OCI-LY1 (cell line): ENCODE measurements at regions not wholly inside any gene's neighbourhood (a gene's known extent, or its start where the extent isn't known, plus 50 kb on each side); places are given as distances from the start of the nearest gene placed in this dataset.

ENCODE experiments used
- H2AFZ ChIP-seq: fragments of 200-600 bp; sonication (generic), shearing (Covaris generic); 2 replicates; pipeline ENCODE4 v1.6.0; 2014; ENCODE audit warnings: antibody characterized with exemption, mild to moderate bottlenecking, low read length
- H3F3A ChIP-seq: fragments of 200-600 bp; sonication (generic), shearing (Covaris generic); 2 replicates; pipeline ENCODE4 v1.6.0; 2014; ENCODE audit warnings: mild to moderate bottlenecking, antibody characterized with exemption, low read length, moderate library complexity; ENCODE audit not compliant: insufficient read depth
- H3K27ac ChIP-seq: fragments of 200-600 bp; sonication (generic); 2 replicates; pipeline ENCODE4 v1.5.1; 2014; ENCODE audit warnings: low read length, mixed run types, mild to moderate bottlenecking, low read depth; ENCODE audit not compliant: poor library complexity, severe bottlenecking
- H3K27me3 ChIP-seq: fragments of 200-600 bp; sonication (generic); 2 replicates; pipeline ENCODE4 v1.6.0; 2014; ENCODE audit warnings: antibody characterized with exemption, mild to moderate bottlenecking, low read length, moderate library complexity; ENCODE audit not compliant: insufficient read depth
- H3K36me3 ChIP-seq: fragments of 200-600 bp; sonication (generic); 2 replicates; pipeline ENCODE4 v1.6.1; 2014; ENCODE audit warnings: mild to moderate bottlenecking, antibody characterized with exemption, low read length, moderate library complexity, mixed read lengths; ENCODE audit not compliant: insufficient read depth
- H3K4me1 ChIP-seq: fragments of 200-600 bp; sonication (generic); 2 replicates; pipeline ENCODE4 v1.5.1; 2014; ENCODE audit warnings: mild to moderate bottlenecking, low read length, moderate library complexity; ENCODE audit not compliant: insufficient read depth, severe bottlenecking
- H3K4me2 ChIP-seq: fragments of 200-600 bp; sonication (generic), shearing (Covaris generic); 2 replicates; pipeline ENCODE4 v1.6.1; 2014; ENCODE audit warnings: low read length
- H3K4me3 ChIP-seq: fragments of 200-600 bp; sonication (generic); 2 replicates; pipeline ENCODE4 v1.5.1; 2014; ENCODE audit warnings: low read length, low read depth, mild to moderate bottlenecking, mixed read lengths; ENCODE audit not compliant: poor library complexity, severe bottlenecking
- H3K79me2 ChIP-seq: fragments of 200-600 bp; shearing (Covaris generic); 2 replicates; pipeline ENCODE4 v1.6.1; 2016; ENCODE audit warnings: mixed run types, low read length, mixed read lengths; ENCODE audit not compliant: insufficient read depth
- H3K9ac ChIP-seq: fragments of 200-600 bp; sonication (generic), shearing (Covaris generic); 2 replicates; pipeline ENCODE4 v1.6.1; 2014; ENCODE audit warnings: mild to moderate bottlenecking, low read length, mixed read lengths
- H3K9me2 ChIP-seq: fragments of 200-600 bp; sonication (generic), shearing (Covaris generic); 2 replicates; pipeline ENCODE4 v1.6.1; 2014; ENCODE audit warnings: low read depth, mild to moderate bottlenecking, low read length, mixed read lengths
- H3K9me3 ChIP-seq: fragments of 200-600 bp; shearing (Covaris generic); 2 replicates; pipeline ENCODE4 v1.6.1; 2014; ENCODE audit warnings: low read length, mixed read lengths
- H4K20me1 ChIP-seq: fragments of 200-600 bp; sonication (generic), shearing (Covaris generic); 2 replicates; pipeline ENCODE4 v1.6.0; 2016; ENCODE audit warnings: mild to moderate bottlenecking, low read length; ENCODE audit not compliant: insufficient read depth
- EZH2 ChIP-seq: fragments of 200-600 bp; sonication (generic), shearing (Covaris generic); IDR thresholded peaks from 2 replicates; pipeline ENCODE4 v1.8.0; 2017; ENCODE audit warnings: borderline replicate concordance, mixed run types, mild to moderate bottlenecking, antibody characterized with exemption, low read length, moderate library complexity, mixed read lengths
- TF ChIP-seq, protein P1 (sequence below): fragments of 200-600 bp; sonication (generic), shearing (Covaris generic); IDR thresholded peaks from 2 replicates; pipeline ENCODE4 v1.5.1; 2017; ENCODE audit warnings: mild to moderate bottlenecking, antibody characterized with exemption, low read length, moderate library complexity, mixed read lengths

DNA sequence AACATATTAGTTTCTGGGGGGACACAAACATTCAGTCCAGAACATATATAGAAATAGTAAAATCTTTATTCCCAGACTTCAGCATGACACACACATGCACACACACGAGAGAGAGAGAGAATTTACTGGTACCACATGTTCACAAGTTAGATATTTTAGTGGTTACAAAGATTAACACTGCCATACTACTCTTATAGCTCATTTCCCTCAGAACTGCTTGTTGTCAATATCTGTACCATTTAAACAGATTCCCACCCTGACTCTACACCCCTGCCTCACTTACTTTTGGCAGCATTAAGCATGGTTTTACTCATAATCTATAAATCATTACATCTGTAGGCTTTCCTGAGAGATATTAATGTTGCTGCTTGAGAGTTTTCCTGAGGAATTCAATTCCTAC, 524.7 kb upstream of the HTR2A start:
- Histone ChIP-seq H3K79me2 (no peaks in the 10 kb centered on the region), H2AFZ (no peak overlapping the region), H3F3A (no peaks in the 10 kb centered on the region), H3K9ac (no peak overlapping the region), H3K4me3 (no peak overlapping the region), H3K27ac (no peak overlapping the region), H3K4me2 (no peak overlapping the region), H3K9me3 (no peaks in the 10 kb centered on the region), H3K4me1 (no peaks in the 10 kb centered on the region), H4K20me1 (no peaks in the 10 kb centered on the region), H3K9me2 (no peaks in the 10 kb centered on the region), H3K36me3 (no peaks in the 10 kb centered on the region), H3K27me3 (no peaks in the 10 kb centered on the region)
- no peak for TF ChIP-seq EZH2
- TF ChIP-seq, protein P1, sequence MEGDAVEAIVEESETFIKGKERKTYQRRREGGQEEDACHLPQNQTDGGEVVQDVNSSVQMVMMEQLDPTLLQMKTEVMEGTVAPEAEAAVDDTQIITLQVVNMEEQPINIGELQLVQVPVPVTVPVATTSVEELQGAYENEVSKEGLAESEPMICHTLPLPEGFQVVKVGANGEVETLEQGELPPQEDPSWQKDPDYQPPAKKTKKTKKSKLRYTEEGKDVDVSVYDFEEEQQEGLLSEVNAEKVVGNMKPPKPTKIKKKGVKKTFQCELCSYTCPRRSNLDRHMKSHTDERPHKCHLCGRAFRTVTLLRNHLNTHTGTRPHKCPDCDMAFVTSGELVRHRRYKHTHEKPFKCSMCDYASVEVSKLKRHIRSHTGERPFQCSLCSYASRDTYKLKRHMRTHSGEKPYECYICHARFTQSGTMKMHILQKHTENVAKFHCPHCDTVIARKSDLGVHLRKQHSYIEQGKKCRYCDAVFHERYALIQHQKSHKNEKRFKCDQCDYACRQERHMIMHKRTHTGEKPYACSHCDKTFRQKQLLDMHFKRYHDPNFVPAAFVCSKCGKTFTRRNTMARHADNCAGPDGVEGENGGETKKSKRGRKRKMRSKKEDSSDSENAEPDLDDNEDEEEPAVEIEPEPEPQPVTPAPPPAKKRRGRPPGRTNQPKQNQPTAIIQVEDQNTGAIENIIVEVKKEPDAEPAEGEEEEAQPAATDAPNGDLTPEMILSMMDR = no peak

DNA sequence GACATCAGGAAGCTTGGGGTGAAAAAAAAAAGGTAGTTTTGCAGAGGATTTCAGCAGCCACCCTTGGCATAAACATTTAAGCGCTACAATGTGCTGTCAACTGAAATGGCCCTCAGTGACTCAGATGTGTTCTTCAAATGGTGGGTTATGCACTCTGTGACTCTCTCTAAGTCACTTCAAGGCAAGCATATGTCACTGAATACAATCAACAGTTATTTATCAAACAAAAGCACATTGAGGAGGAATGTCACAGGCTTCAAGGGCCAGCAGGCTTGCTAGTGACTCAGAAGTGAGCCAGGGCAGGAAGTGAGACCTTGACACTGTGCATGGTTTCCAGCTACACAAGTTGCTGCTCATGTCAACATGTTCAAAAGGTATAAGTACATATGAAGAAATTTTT, 523.7 kb upstream of the HTR2A start:
- Histone ChIP-seq H3K4me3 (no peak overlapping the region), H3K4me2 (no peak overlapping the region), H3K27ac (no peak overlapping the region), H3K9me3 (no peaks in the 10 kb centered on the region), H3K4me1 (no peaks in the 10 kb centered on the region), H3F3A (no peaks in the 10 kb centered on the region), H3K36me3 (no peaks in the 10 kb centered on the region), H4K20me1 (no peaks in the 10 kb centered on the region), H3K79me2 (no peaks in the 10 kb centered on the region), H3K9ac (no peak overlapping the region), H2AFZ (no peak overlapping the region), H3K9me2 (no peaks in the 10 kb centered on the region), H3K27me3 (no peaks in the 10 kb centered on the region)
- TF ChIP-seq, protein P1 = no peak
- TF ChIP-seq EZH2 = no peak

DNA sequence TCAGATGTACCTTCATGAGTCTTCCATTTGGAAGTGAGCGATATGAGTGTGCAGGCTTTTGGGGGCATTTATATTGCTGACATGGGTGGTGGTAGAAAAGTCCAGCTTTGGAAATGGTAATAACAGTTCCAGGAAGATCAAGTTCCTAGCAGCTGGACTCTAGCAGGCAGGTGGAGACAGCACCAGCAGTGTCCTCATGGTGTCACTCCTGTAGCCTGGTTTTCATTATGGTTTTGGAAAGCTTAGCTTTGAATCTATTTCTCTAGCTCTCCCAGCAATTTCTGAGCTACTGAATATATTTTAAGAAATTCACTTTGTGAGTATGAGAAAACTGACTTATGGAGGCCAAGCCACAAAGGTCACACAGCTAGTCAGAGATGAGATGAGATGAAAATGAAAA, 523.2 kb upstream of the HTR2A start:
- no peak overlapping the region for H3K27ac ChIP-seq
- no peaks in the 10 kb centered on the region for H3K4me1 ChIP-seq
- no peak overlapping the region for H3K4me3 ChIP-seq
- no peaks in the 10 kb centered on the region for H3K27me3 ChIP-seq
- H3F3A ChIP-seq = no peaks in the 10 kb centered on the region
- H3K4me2 ChIP-seq = no peak overlapping the region
- no peaks in the 10 kb centered on the region for H3K79me2 ChIP-seq
- TF ChIP-seq EZH2 = no peak
- TF ChIP-seq, protein P1 = no peak
- no peaks in the 10 kb centered on the region for H3K36me3 ChIP-seq
- H3K9me3 ChIP-seq = no peaks in the 10 kb centered on the region
- H4K20me1 ChIP-seq = no peaks in the 10 kb centered on the region
- no peaks in the 10 kb centered on the region for H3K9me2 ChIP-seq
- H2AFZ ChIP-seq = no peak overlapping the region
- H3K9ac ChIP-seq = no peak overlapping the region
